Adipocyte (in vitro differentiated cells): ENCODE measurements at regions not wholly inside any gene's neighbourhood (a gene's known extent, or its start where the extent isn't known, plus 50 kb on each side); places are given as distances from the start of the nearest gene placed in this dataset.

Experiments
- DNase-seq: peaks from one replicate; pipeline ENCODE4 v3.0.0-alpha.2; 2015; ENCODE audit warnings: low read depth
- H3K27me3 ChIP-seq: replicated peaks from 2 replicates; pipeline ENCODE4 v1.7.0; 2013; ENCODE audit warnings: mild to moderate bottlenecking, low read length, moderate library complexity; ENCODE audit not compliant: control insufficient read depth, insufficient read depth
- H3K36me3 ChIP-seq: 2 replicates; pipeline ENCODE4 v1.7.0; 2013; ENCODE audit warnings: low read length, mild to moderate bottlenecking, moderate library complexity; ENCODE audit not compliant: control insufficient read depth, insufficient read depth, severe bottlenecking
- H3K4me1 ChIP-seq: 2 replicates; pipeline ENCODE4 v1.7.0; 2013; ENCODE audit warnings: mild to moderate bottlenecking, low read length, moderate library complexity; ENCODE audit not compliant: control insufficient read depth, insufficient read depth
- H3K4me3 ChIP-seq: 2 replicates; pipeline ENCODE4 v1.7.0; 2013; ENCODE audit warnings: mild to moderate bottlenecking, low read length, moderate library complexity
- H3K9ac ChIP-seq: 2 replicates; pipeline ENCODE4 v1.7.0; 2013; ENCODE audit warnings: mild to moderate bottlenecking, low read length, moderate library complexity
- H3K9me3 ChIP-seq: 2 replicates; pipeline ENCODE4 v1.7.0; 2013; ENCODE audit warnings: mild to moderate bottlenecking, low read length, moderate library complexity; ENCODE audit not compliant: control insufficient read depth

- DNase-seq = no peak
- H3K4me1 ChIP-seq = no peaks in the 10 kb centered on the region
- no peaks in the 10 kb centered on the region for H3K27me3 ChIP-seq
- H3K9ac ChIP-seq = no peak overlapping the region
- H3K36me3 ChIP-seq = no peaks in the 10 kb centered on the region
- no peak overlapping the region for H3K4me3 ChIP-seq
- H3K9me3 ChIP-seq = no peaks in the 10 kb centered on the region
These were observed 404.7 kb downstream of the MLLT3 start for GRCh38 chr9:20217596-20217995.

- Histone ChIP-seq H3K4me1 (no peaks in the 10 kb centered on the region), H3K9me3 (no peaks in the 10 kb centered on the region), H3K9ac (no peak overlapping the region), H3K4me3 (no peak overlapping the region), H3K36me3 (no peaks in the 10 kb centered on the region), H3K27me3 (no peaks in the 10 kb centered on the region)
- DNase-seq = no peak
These were observed 405.9 kb downstream of the MLLT3 start for GRCh38 chr9:20216438-20216837.

GRCh38 chr9:20215552-20215951, 406.7 kb downstream of the MLLT3 start:
- H3K27me3 ChIP-seq = no peaks in the 10 kb centered on the region
- H3K4me1 ChIP-seq = no peaks in the 10 kb centered on the region
- no peak for DNase-seq
- no peak overlapping the region for H3K4me3 ChIP-seq
- no peaks in the 10 kb centered on the region for H3K9me3 ChIP-seq
- no peaks in the 10 kb centered on the region for H3K36me3 ChIP-seq
- H3K9ac ChIP-seq = no peak overlapping the region

- no peaks in the 10 kb centered on the region for H3K4me1 ChIP-seq
- DNase-seq = no peak
- H3K9me3 ChIP-seq = no peaks in the 10 kb centered on the region
- no peak overlapping the region for H3K9ac ChIP-seq
- no peak overlapping the region for H3K4me3 ChIP-seq
- no peaks in the 10 kb centered on the region for H3K36me3 ChIP-seq
- H3K27me3 ChIP-seq = no peaks in the 10 kb centered on the region
These were observed 409.5 kb downstream of the MLLT3 start for GRCh38 chr9:20212806-20213205.

GRCh38 chr9:20209391-20210340, 412.6 kb downstream of the MLLT3 start:
- DNase-seq = no peak
- Histone ChIP-seq H3K4me3 (no peak overlapping the region), H3K4me1 (peaks cover 2% of the 10 kb centered on the region), H3K36me3 (no peaks in the 10 kb centered on the region), H3K9me3 (no peaks in the 10 kb centered on the region), H3K9ac (no peak overlapping the region), H3K27me3 (no peaks in the 10 kb centered on the region)

GRCh38 chr9:20208961-20209371, 413.3 kb downstream of the MLLT3 start:
- Histone ChIP-seq H3K9me3 (no peaks in the 10 kb centered on the region), H3K9ac (no peak overlapping the region), H3K27me3 (no peaks in the 10 kb centered on the region), H3K36me3 (no peaks in the 10 kb centered on the region), H3K4me3 (no peak overlapping the region), H3K4me1 (peaks cover 2% of the 10 kb centered on the region)
- no peak for DNase-seq

- H3K4me3 ChIP-seq = no peak overlapping the region
- no peaks in the 10 kb centered on the region for H3K27me3 ChIP-seq
- no peaks in the 10 kb centered on the region for H3K9me3 ChIP-seq
- H3K4me1 ChIP-seq = peaks cover 2% of the 10 kb centered on the region
- DNase-seq = no peak
- no peak overlapping the region for H3K9ac ChIP-seq
- no peaks in the 10 kb centered on the region for H3K36me3 ChIP-seq
These were observed 414.1 kb downstream of the MLLT3 start for GRCh38 chr9:20208226-20208625.

GRCh38 chr9:20207176-20207575, 415.1 kb downstream of the MLLT3 start:
- no peak overlapping the region for H3K4me3 ChIP-seq
- no peak overlapping the region for H3K9ac ChIP-seq
- peaks cover 3% of the 10 kb centered on the region for H3K27me3 ChIP-seq
- no peak for DNase-seq
- peaks cover 2% of the 10 kb centered on the region for H3K4me1 ChIP-seq
- H3K36me3 ChIP-seq = no peaks in the 10 kb centered on the region
- no peaks in the 10 kb centered on the region for H3K9me3 ChIP-seq

- Histone ChIP-seq H3K4me3 (no peak overlapping the region), H3K9ac (no peak overlapping the region), H3K27me3 (peaks cover 4% of the 10 kb centered on the region), H3K9me3 (no peaks in the 10 kb centered on the region), H3K4me1 (peaks cover 13% of the 10 kb centered on the region), H3K36me3 (no peaks in the 10 kb centered on the region)
- DNase-seq = peak; percentile 39
These were observed 416.5 kb downstream of the MLLT3 start for GRCh38 chr9:20205821-20206220.

GRCh38 chr9:20200991-20201431, 412.2 kb upstream of the SLC24A2 start:
- no peak for DNase-seq

GRCh38 chr9:20200581-20200980, 411.7 kb upstream of the SLC24A2 start:
- peaks cover 11% of the 10 kb centered on the region for H3K9me3 ChIP-seq
- peaks cover 10% of the 10 kb centered on the region for H3K27me3 ChIP-seq
- H3K9ac ChIP-seq = no peak overlapping the region
- H3K4me1 ChIP-seq = peaks cover 18% of the 10 kb centered on the region
- H3K36me3 ChIP-seq = no peaks in the 10 kb centered on the region
- DNase-seq = no peak
- no peak overlapping the region for H3K4me3 ChIP-seq

More at GRCh38 chr9:20200991-20201431, 412.2 kb upstream of the SLC24A2 start:
- Histone ChIP-seq H3K27me3 (peaks cover 10% of the 10 kb centered on the region), H3K9me3 (peaks cover 7% of the 10 kb centered on the region), H3K9ac (no peak overlapping the region), H3K36me3 (no peaks in the 10 kb centered on the region), H3K4me3 (no peak overlapping the region), H3K4me1 (peaks cover 19% of the 10 kb centered on the region)
